OCI-LY3 (cell line): ENCODE measurements at regions not wholly inside any gene's neighbourhood (a gene's known extent, or its start where the extent isn't known, plus 50 kb on each side); places are given as distances from the start of the nearest gene placed in this dataset.

ENCODE experiments used
- H2AFZ ChIP-seq: fragments of 200-600, 300-600 bp; shearing (Covaris generic); 2 replicates; pipeline ENCODE4 v1.6.0; 2014; ENCODE audit warnings: antibody characterized with exemption, low read depth, low read length
- H3K27ac ChIP-seq: fragments of 200-600, 300-600 bp; sonication (generic); 2 replicates; pipeline ENCODE4 v1.5.1; 2014; ENCODE audit warnings: mild to moderate bottlenecking, low read length, moderate library complexity, mixed read lengths
- H3K27me3 ChIP-seq: fragments of 200-600, 300-600 bp; sonication (generic); 2 replicates; pipeline ENCODE4 v1.6.1; 2014; ENCODE audit warnings: low read depth, low read length, mixed read lengths
- H3K36me3 ChIP-seq: fragments of 200-600, 300-600 bp; sonication (generic); replicated peaks from 2 replicates; pipeline ENCODE3; 2014; ENCODE audit warnings: low read depth, low read length, mixed read lengths
- H3K4me1 ChIP-seq: fragments of 300-600, 200-600 bp; sonication (generic); 2 replicates; pipeline ENCODE4 v1.6.1; 2014; ENCODE audit warnings: low read length, mixed read lengths
- H3K4me2 ChIP-seq: fragments of 200-600, 300-600 bp; sonication (generic); 2 replicates; pipeline ENCODE4 v1.6.1; 2014; ENCODE audit warnings: low read length, mixed read lengths
- H3K4me3 ChIP-seq: fragments of 300-600, 200-600 bp; sonication (generic); 2 replicates; pipeline ENCODE4 v1.5.1; 2014; ENCODE audit warnings: antibody characterized with exemption, mild to moderate bottlenecking, low read length, moderate library complexity
- H3K79me2 ChIP-seq: fragments of 300-600, 200-600 bp; shearing (Covaris generic); 2 replicates; pipeline ENCODE4 v1.6.1; 2014; ENCODE audit warnings: mild to moderate bottlenecking, low read length, mixed read lengths
- H3K9ac ChIP-seq: fragments of 300-600, 200-600 bp; shearing (Covaris generic); 2 replicates; pipeline ENCODE4 v1.6.0; 2014; ENCODE audit warnings: mild to moderate bottlenecking, low read length, moderate library complexity
- H3K9me3 ChIP-seq: fragments of 200-600, 300-600 bp; shearing (Covaris generic); 2 replicates; pipeline ENCODE4 v1.6.1; 2014; ENCODE audit warnings: low read length, mixed read lengths; ENCODE audit not compliant: insufficient read depth
- H4K20me1 ChIP-seq: fragments of 200-600, 300-600 bp; sonication (generic); 2 replicates; pipeline ENCODE4 v1.6.1; 2016; ENCODE audit warnings: low read length, mixed read lengths; ENCODE audit not compliant: insufficient read depth
- CTCF ChIP-seq: fragments of 200-600, 300-600 bp; sonication (generic); IDR thresholded peaks from 2 replicates; pipeline ENCODE4 v1.5.1; 2014; ENCODE audit warnings: antibody characterized with exemption, low read length, low read depth
- EZH2phosphoT487 ChIP-seq: fragments of 200-600 bp; shearing (Covaris generic); IDR thresholded peaks from 2 replicates; pipeline ENCODE4 v1.6.1; 2018; ENCODE audit warnings: antibody characterized with exemption, mixed run types, low read depth

GRCh38 chr19:13588957-13589833 is 82.9 kb upstream of the CACNA1A start:
- H3K27me3 ChIP-seq, result no peaks in the 10 kb centered on the region
- H2AFZ ChIP-seq, result peak overlapping the region; percentile 47; the same call in 1 of the 2 replicates
- no peaks in the 10 kb centered on the region for H3K79me2 ChIP-seq
- H4K20me1 ChIP-seq, result no peaks in the 10 kb centered on the region
- TF ChIP-seq EZH2phosphoT487 (no peak), CTCF (peak; percentile 96)
- no peak overlapping the region for H3K4me3 ChIP-seq
- H3K4me2 ChIP-seq, result peak overlapping the region; percentile 41
- H3K27ac ChIP-seq, result no peak overlapping the region
- H3K9ac ChIP-seq, result no peak overlapping the region
- no peaks in the 10 kb centered on the region for H3K4me1 ChIP-seq
- H3K36me3 ChIP-seq, result no peaks in the 10 kb centered on the region
- no peaks in the 10 kb centered on the region for H3K9me3 ChIP-seq

GRCh38 chr19:13585512-13585911 is 79.2 kb upstream of the CACNA1A start:
- no peak overlapping the region for H3K27ac ChIP-seq
- H3K4me2 ChIP-seq, result no peak overlapping the region
- H3K27me3 ChIP-seq, result no peaks in the 10 kb centered on the region
- H3K9me3 ChIP-seq, result no peaks in the 10 kb centered on the region
- no peak for TF ChIP-seq EZH2phosphoT487
- H3K79me2 ChIP-seq, result no peaks in the 10 kb centered on the region
- H2AFZ ChIP-seq, result no peak overlapping the region
- no peak overlapping the region for H3K9ac ChIP-seq
- no peak overlapping the region for H3K4me3 ChIP-seq
- no peaks in the 10 kb centered on the region for H4K20me1 ChIP-seq
- no peaks in the 10 kb centered on the region for H3K36me3 ChIP-seq
- H3K4me1 ChIP-seq, result no peaks in the 10 kb centered on the region

- no peaks in the 10 kb centered on the region for H3K27me3 ChIP-seq
- no peak overlapping the region for H3K4me3 ChIP-seq
- H4K20me1 ChIP-seq, result no peaks in the 10 kb centered on the region
- H3K79me2 ChIP-seq, result no peaks in the 10 kb centered on the region
- TF ChIP-seq EZH2phosphoT487 (no peak), CTCF (no peak)
- H3K36me3 ChIP-seq, result no peaks in the 10 kb centered on the region
- H3K4me2 ChIP-seq, result no peak overlapping the region
- no peaks in the 10 kb centered on the region for H3K9me3 ChIP-seq
- no peak overlapping the region for H3K9ac ChIP-seq
- no peak overlapping the region for H3K27ac ChIP-seq
- H2AFZ ChIP-seq, result no peak overlapping the region
- H3K4me1 ChIP-seq, result no peaks in the 10 kb centered on the region
Observed at GRCh38 chr19:13583753-13584152, 77.5 kb upstream of the CACNA1A start.

- H3K4me2 ChIP-seq, result no peak overlapping the region
- H3K79me2 ChIP-seq, result no peaks in the 10 kb centered on the region
- no peaks in the 10 kb centered on the region for H4K20me1 ChIP-seq
- no peaks in the 10 kb centered on the region for H3K36me3 ChIP-seq
- no peaks in the 10 kb centered on the region for H3K9me3 ChIP-seq
- no peak overlapping the region for H3K4me3 ChIP-seq
- no peak for TF ChIP-seq EZH2phosphoT487
- TF ChIP-seq CTCF, result no peak
- H2AFZ ChIP-seq, result no peak overlapping the region
- no peaks in the 10 kb centered on the region for H3K27me3 ChIP-seq
- no peak overlapping the region for H3K9ac ChIP-seq
- H3K4me1 ChIP-seq, result no peaks in the 10 kb centered on the region
- no peak overlapping the region for H3K27ac ChIP-seq
Observed at GRCh38 chr19:13583114-13583513, 76.8 kb upstream of the CACNA1A start.
